K562 (cell line): ENCODE measurements at regions not wholly inside any gene's neighbourhood (a gene's known extent, or its start where the extent isn't known, plus 50 kb on each side); places are given as distances from the start of the nearest gene placed in this dataset.

Source experiments
- JUN ChIP-seq, 2 experiments: sonication (generic) in 1 of 2; formaldehyde crosslinking in 1 of 2; IDR thresholded peaks; 2 replicates each; pipeline versions ENCODE4 v1.6.1 to v1.8.0; 2012 to 2022; ENCODE audit warnings: borderline replicate concordance in 2 of 2, mild to moderate bottlenecking in 2 of 2, improper control_type of control experiment in 1 of 2, low read depth in 1 of 2, low read length in 1 of 2, missing genetic modification reagents in 1 of 2
- NFATC3 ChIP-seq: fragments of 450-650 bp; IDR thresholded peaks from 2 replicates; pipeline ENCODE4 v1.6.1; 2017; ENCODE audit warnings: mild to moderate bottlenecking
- POLR2AphosphoS2 ChIP-seq: IDR thresholded peaks from 2 replicates; pipeline ENCODE4 v1.6.1; 2012; ENCODE audit warnings: low read length, improper control_type of control experiment
- RNF2 ChIP-seq: sonication (generic); IDR thresholded peaks from 2 replicates; pipeline ENCODE4 v1.6.1; 2016
- YY1 ChIP-seq, 3 experiments: IDR thresholded peaks; 2 replicates each; pipeline ENCODE4 v1.6.1; 2011; ENCODE audit warnings: low read length in 2 of 3, mild to moderate bottlenecking in 2 of 3, moderate library complexity in 2 of 3, borderline replicate concordance in 1 of 3, control low read depth in 1 of 3, low read depth in 1 of 3; ENCODE audit not compliant: insufficient read depth in 3 of 3, insufficient replicate concordance in 2 of 3, control insufficient read depth in 1 of 3, insufficient read length in 1 of 3; ENCODE audit errors: extremely low read depth in 1 of 3
- ZNF551 ChIP-seq: fragments of 250-450 bp; sonication (Bioruptor Pico); IDR thresholded peaks from 2 replicates; pipeline ENCODE4 v1.5.0; 2021; ENCODE audit warnings: mild to moderate bottlenecking, moderate library complexity
- TF ChIP-seq, protein P1 (sequence below): sonication (generic); formaldehyde crosslinking; IDR thresholded peaks from 2 replicates; pipeline ENCODE4 v1.5.0; 2020; ENCODE audit warnings: missing genetic modification reagents
- TF ChIP-seq, protein P2 (sequence below), 3 experiments: IDR thresholded peaks in 2 of 3; conservative IDR thresholded peaks in 1 of 3; 2 replicates each; pipeline ENCODE4 v1.5.1; 2011 to 2012; ENCODE audit warnings: low read length in 3 of 3, mild to moderate bottlenecking in 3 of 3, control low read depth in 2 of 3, improper control_type of control experiment in 1 of 3, inconsistent platforms in 1 of 3, low read depth in 1 of 3, mixed read lengths in 1 of 3, moderate library complexity in 1 of 3; ENCODE audit not compliant: insufficient read depth in 2 of 3

DNA sequence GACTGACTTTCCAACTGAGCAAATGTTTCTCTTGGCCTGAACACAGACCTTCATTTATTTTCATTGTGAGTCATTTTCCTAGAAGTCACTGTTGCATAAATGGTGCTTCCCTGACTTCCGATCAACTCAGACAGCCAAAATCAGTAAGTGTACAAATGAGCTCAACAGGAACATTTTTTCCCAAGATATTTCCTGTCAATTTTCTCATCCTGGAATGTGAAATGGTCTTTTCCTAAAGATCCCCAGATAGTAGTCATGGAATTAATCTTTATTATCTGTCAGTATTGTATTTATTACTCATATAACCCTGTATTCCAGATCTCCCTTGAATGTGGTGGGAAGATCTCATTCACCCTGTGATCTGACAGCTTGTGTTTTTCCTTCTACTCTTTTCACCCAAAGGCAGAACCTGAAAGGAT lies 360.3 kb upstream of the KIF2B start:
- TF ChIP-seq POLR2AphosphoS2 (no peak), YY1 (IDR thresholded peaks at IDR 0.05; ENCODE audit: borderline replicate concordance in 1 of 3, control insufficient read depth in 1 of 3, extremely low read depth in 1 of 3, insufficient read depth in 3 of 3, insufficient read length in 1 of 3, insufficient replicate concordance in 2 of 3, low read depth in 1 of 3, low read length in 2 of 3) (no peak), NFATC3 (no peak), JUN (IDR thresholded peaks at IDR 0.05; ENCODE audit: borderline replicate concordance, low read depth, low read length) (no peak), JUN (CRISPR knock-in tag; IDR thresholded peaks at IDR 0.05; ENCODE audit: borderline replicate concordance) (no peak), ZNF551 (CRISPR knock-in tag) (no peak), RNF2 (no peak)
- TF ChIP-seq, protein P1, sequence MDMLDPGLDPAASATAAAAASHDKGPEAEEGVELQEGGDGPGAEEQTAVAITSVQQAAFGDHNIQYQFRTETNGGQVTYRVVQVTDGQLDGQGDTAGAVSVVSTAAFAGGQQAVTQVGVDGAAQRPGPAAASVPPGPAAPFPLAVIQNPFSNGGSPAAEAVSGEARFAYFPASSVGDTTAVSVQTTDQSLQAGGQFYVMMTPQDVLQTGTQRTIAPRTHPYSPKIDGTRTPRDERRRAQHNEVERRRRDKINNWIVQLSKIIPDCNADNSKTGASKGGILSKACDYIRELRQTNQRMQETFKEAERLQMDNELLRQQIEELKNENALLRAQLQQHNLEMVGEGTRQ: no peak
- TF ChIP-seq, protein P2, sequence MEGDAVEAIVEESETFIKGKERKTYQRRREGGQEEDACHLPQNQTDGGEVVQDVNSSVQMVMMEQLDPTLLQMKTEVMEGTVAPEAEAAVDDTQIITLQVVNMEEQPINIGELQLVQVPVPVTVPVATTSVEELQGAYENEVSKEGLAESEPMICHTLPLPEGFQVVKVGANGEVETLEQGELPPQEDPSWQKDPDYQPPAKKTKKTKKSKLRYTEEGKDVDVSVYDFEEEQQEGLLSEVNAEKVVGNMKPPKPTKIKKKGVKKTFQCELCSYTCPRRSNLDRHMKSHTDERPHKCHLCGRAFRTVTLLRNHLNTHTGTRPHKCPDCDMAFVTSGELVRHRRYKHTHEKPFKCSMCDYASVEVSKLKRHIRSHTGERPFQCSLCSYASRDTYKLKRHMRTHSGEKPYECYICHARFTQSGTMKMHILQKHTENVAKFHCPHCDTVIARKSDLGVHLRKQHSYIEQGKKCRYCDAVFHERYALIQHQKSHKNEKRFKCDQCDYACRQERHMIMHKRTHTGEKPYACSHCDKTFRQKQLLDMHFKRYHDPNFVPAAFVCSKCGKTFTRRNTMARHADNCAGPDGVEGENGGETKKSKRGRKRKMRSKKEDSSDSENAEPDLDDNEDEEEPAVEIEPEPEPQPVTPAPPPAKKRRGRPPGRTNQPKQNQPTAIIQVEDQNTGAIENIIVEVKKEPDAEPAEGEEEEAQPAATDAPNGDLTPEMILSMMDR (IDR thresholded peaks at IDR 0.05 in 2 of 3, conservative IDR thresholded peaks at IDR 0.05 in 1 of 3; ENCODE audit: insufficient read depth in 2 of 3, low read depth in 1 of 3, low read length in 3 of 3): no peak
